H1 (cell line): ENCODE measurements at regions not wholly inside any gene's neighbourhood (a gene's known extent, or its start where the extent isn't known, plus 50 kb on each side); places are given as distances from the start of the nearest gene placed in this dataset.

ENCODE experiments used
- CTCF ChIA-PET: fragments of 300-600 bp; sonication (Branson Sonifier 250); formaldehyde crosslinking; loops from one replicate; lab custom pipeline; 2021; ENCODE audit not compliant: partially characterized antibody; lab: Charles Lee
- POLR2A ChIA-PET: fragments of 300-600 bp; sonication (Branson Sonifier 250); formaldehyde crosslinking; loops from one replicate; lab custom pipeline; 2021; ENCODE audit warnings: inconsistent platforms; ENCODE audit not compliant: partially characterized antibody; lab: Charles Lee
- DNase-seq, 2 experiments: peaks; one replicate each; pipeline versions ENCODE4 v3.0.0 to v3.0.0-alpha.2; 2010 to 2022; ENCODE audit warnings: low spot score in 2 of 2, low read depth in 1 of 2, mixed read lengths in 1 of 2
- FAIRE-seq: peaks from 2 replicates; lab custom pipeline; 2011; peaks lifted over from hg19 to GRCh38; lab: Jason Lieb, UNC
- H2AFZ ChIP-seq: 2 replicates; pipeline ENCODE4 v1.8.1; 2012; ENCODE audit warnings: low read length, inconsistent platforms
- H2AK5ac ChIP-seq: 2 replicates; pipeline ENCODE4 v1.6.1; 2013; ENCODE audit warnings: low read depth, low read length
- H2BK120ac ChIP-seq: replicated peaks from 2 replicates; pipeline ENCODE3; 2013; ENCODE audit warnings: low read depth, low read length, inconsistent platforms
- H2BK12ac ChIP-seq: 2 replicates; pipeline ENCODE4 v1.6.1; 2013; ENCODE audit warnings: low read depth, low read length
- H2BK15ac ChIP-seq: 2 replicates; pipeline ENCODE4 v1.6.1; 2013; ENCODE audit warnings: low read length
- H2BK20ac ChIP-seq: 2 replicates; pipeline ENCODE4 v1.6.1; 2013; ENCODE audit warnings: low read length
- H2BK5ac ChIP-seq: 2 replicates; pipeline ENCODE4 v1.6.1; 2013; ENCODE audit warnings: low read depth, low read length
- H3K14ac ChIP-seq: 2 replicates; pipeline ENCODE4 v1.6.1; 2013; ENCODE audit warnings: inconsistent platforms; ENCODE audit not compliant: insufficient read length
- H3K18ac ChIP-seq: 2 replicates; pipeline ENCODE4 v1.6.1; 2013; ENCODE audit warnings: low read length; ENCODE audit errors: extremely low read depth
- H3K23ac ChIP-seq: 2 replicates; pipeline ENCODE4 v1.6.1; 2013; ENCODE audit warnings: inconsistent platforms; ENCODE audit not compliant: insufficient read length
- H3K23me2 ChIP-seq: 2 replicates; pipeline ENCODE4 v1.6.1; 2013; ENCODE audit warnings: low read depth, low read length
- H3K27ac ChIP-seq: 2 replicates; pipeline ENCODE4 v1.6.1; 2011; ENCODE audit warnings: low read depth, low read length, inconsistent platforms
- H3K27me3 ChIP-seq, 4 experiments: replicated peaks in 1 of 4; 1 replicate in 1 of 4; 2 replicates in 3 of 4; pipeline versions ENCODE4 v1.6.1 to v1.8.1; 2011 to 2013; ENCODE audit warnings: low read length in 3 of 4, mild to moderate bottlenecking in 3 of 4, inconsistent platforms in 2 of 4, mixed read lengths in 2 of 4, moderate library complexity in 1 of 4; ENCODE audit not compliant: control insufficient read depth in 3 of 4, insufficient read depth in 3 of 4; ENCODE audit errors: extremely low read depth in 1 of 4
- H3K36me3 ChIP-seq, 4 experiments: 2 replicates each; pipeline versions ENCODE4 v1.6.1 to v1.8.1; 2011 to 2013; ENCODE audit warnings: mild to moderate bottlenecking in 4 of 4, low read length in 3 of 4, moderate library complexity in 2 of 4, control low read depth in 1 of 4, inconsistent platforms in 1 of 4; ENCODE audit not compliant: insufficient read depth in 4 of 4, control insufficient read depth in 2 of 4
- H3K4ac ChIP-seq: replicated peaks from 2 replicates; pipeline ENCODE3; 2013; ENCODE audit warnings: low read length, low read depth, mixed read lengths, inconsistent platforms; ENCODE audit not compliant: insufficient read length
- H3K4me1 ChIP-seq, 4 experiments: replicated peaks in 1 of 4; 1 replicate in 1 of 4; 2 replicates in 3 of 4; pipeline versions ENCODE4 v1.6.1 to v1.8.1; 2011 to 2013; ENCODE audit warnings: low read length in 3 of 4, inconsistent platforms in 2 of 4, mixed read lengths in 1 of 4; ENCODE audit not compliant: insufficient read depth in 4 of 4, control insufficient read depth in 3 of 4
- H3K4me2 ChIP-seq, 2 experiments: 2 replicates each; pipeline versions ENCODE4 v1.6.1 to v1.8.1; 2011 to 2013; ENCODE audit warnings: low read depth in 2 of 2, low read length in 2 of 2, control low read depth in 1 of 2, inconsistent platforms in 1 of 2, mild to moderate bottlenecking in 1 of 2; ENCODE audit not compliant: insufficient read depth in 1 of 2
- H3K4me3 ChIP-seq, 4 experiments: fragments of 200-600, 300-600 bp in 1 of 4; sonication (generic), shearing (Covaris generic), sonication (Bioruptor Twin) in 1 of 4; 2 replicates each; pipeline versions ENCODE4 v1.5.1 to v1.8.1; 2011 to 2016; ENCODE audit warnings: low read length in 4 of 4, low read depth in 3 of 4, control low read depth in 2 of 4, inconsistent platforms in 2 of 4, mild to moderate bottlenecking in 2 of 4, mixed read lengths in 1 of 4, moderate library complexity in 1 of 4; ENCODE audit not compliant: insufficient read depth in 2 of 4; ENCODE audit errors: extremely low read depth in 1 of 4
- H3K56ac ChIP-seq: replicated peaks from 2 replicates; pipeline ENCODE3; 2013; ENCODE audit warnings: low read depth, mild to moderate bottlenecking, mixed read lengths, low read length, inconsistent platforms; ENCODE audit not compliant: insufficient read length
- H3K79me1 ChIP-seq: 2 replicates; pipeline ENCODE4 v1.6.1; 2013; ENCODE audit warnings: low read depth, low read length, control low read depth
- H3K79me2 ChIP-seq, 2 experiments: 2 replicates each; pipeline versions ENCODE4 v1.6.1 to v1.8.1; 2012 to 2013; ENCODE audit warnings: low read length in 2 of 2, mild to moderate bottlenecking in 2 of 2, inconsistent platforms in 1 of 2; ENCODE audit not compliant: insufficient read depth in 2 of 2, control insufficient read depth in 1 of 2
- H3K9ac ChIP-seq, 4 experiments: replicated peaks in 1 of 4; 1 replicate in 1 of 4; 2 replicates in 3 of 4; pipeline versions ENCODE4 v1.6.1 to v1.8.1; 2011 to 2013; ENCODE audit warnings: low read depth in 3 of 4, low read length in 3 of 4, control low read depth in 2 of 4, mild to moderate bottlenecking in 2 of 4, moderate library complexity in 2 of 4, inconsistent platforms in 1 of 4; ENCODE audit errors: extremely low read depth in 1 of 4
- H3K9me3 ChIP-seq, 2 experiments: 2 replicates each; pipeline versions ENCODE4 v1.6.1 to v1.8.1; 2012 to 2013; ENCODE audit warnings: mild to moderate bottlenecking in 2 of 2, moderate library complexity in 2 of 2, control low read depth in 1 of 2, inconsistent platforms in 1 of 2, low read depth in 1 of 2, low read length in 1 of 2, mixed read lengths in 1 of 2; ENCODE audit not compliant: insufficient read depth in 2 of 2
- H4K20me1 ChIP-seq, 2 experiments: replicated peaks in 1 of 2; 2 replicates each; pipeline versions ENCODE3 to v1.8.1; 2011 to 2013; ENCODE audit warnings: inconsistent platforms in 2 of 2, low read length in 2 of 2, mild to moderate bottlenecking in 1 of 2; ENCODE audit not compliant: insufficient read depth in 2 of 2, control insufficient read depth in 1 of 2
- H4K5ac ChIP-seq: 2 replicates; pipeline ENCODE4 v1.6.1; 2013; ENCODE audit warnings: low read length, low read depth, mixed read lengths, inconsistent platforms; ENCODE audit not compliant: insufficient read length
- H4K8ac ChIP-seq: 2 replicates; pipeline ENCODE4 v1.8.0; 2013; ENCODE audit warnings: mild to moderate bottlenecking, moderate library complexity, low read length, inconsistent platforms; ENCODE audit not compliant: insufficient read depth; ENCODE audit errors: extremely low read depth
- H4K91ac ChIP-seq: replicated peaks from 2 replicates; pipeline ENCODE3; 2013; ENCODE audit warnings: low read length, mixed read lengths, inconsistent platforms; ENCODE audit not compliant: insufficient read length
- CREB1 ChIP-seq: IDR thresholded peaks from 2 replicates; pipeline ENCODE4 v1.6.1; 2012; ENCODE audit warnings: inconsistent platforms
- CTBP2 ChIP-seq: IDR thresholded peaks from 2 replicates; pipeline ENCODE4 v1.7.0; 2011; ENCODE audit warnings: borderline replicate concordance, mild to moderate bottlenecking, moderate library complexity, mixed read lengths, low read length; ENCODE audit not compliant: insufficient read depth, insufficient read length
- EZH2 ChIP-seq: fragments of 200-600 bp; sonication (generic); IDR thresholded peaks from 2 replicates; pipeline ENCODE4 v1.7.1; 2012; ENCODE audit warnings: low read depth, mild to moderate bottlenecking, moderate library complexity, low read length, inconsistent platforms; ENCODE audit not compliant: severe bottlenecking
- JUND ChIP-seq: IDR thresholded peaks from 2 replicates; pipeline ENCODE4 v1.6.1; 2011; ENCODE audit warnings: mild to moderate bottlenecking, improper control_type of control experiment, low read length
- KDM1A ChIP-seq: fragments of 200-600, 300-600 bp; sonication (generic); IDR thresholded peaks from 2 replicates; pipeline ENCODE4 v1.7.1; 2016; ENCODE audit warnings: mild to moderate bottlenecking, low read length, borderline replicate concordance
- KDM4A ChIP-seq: IDR thresholded peaks from one replicate; pipeline ENCODE4 v1.7.1; 2012; ENCODE audit warnings: low read depth, mild to moderate bottlenecking, moderate library complexity, low read length, inconsistent platforms; ENCODE audit not compliant: severe bottlenecking
- NANOG ChIP-seq: IDR thresholded peaks from 2 replicates; pipeline ENCODE4 v1.6.1; 2011; ENCODE audit warnings: low read length, low read depth, mild to moderate bottlenecking, inconsistent platforms; ENCODE audit not compliant: insufficient read depth, poor library complexity, severe bottlenecking
- RBBP5 ChIP-seq: IDR thresholded peaks from 2 replicates; pipeline ENCODE4 v1.7.1; 2012; ENCODE audit warnings: low read depth, mild to moderate bottlenecking, inconsistent platforms, low read length, moderate library complexity, borderline replicate concordance
- RNF2 ChIP-seq: fragments of 200-900, 300-1000 bp; sonication (generic); IDR thresholded peaks from 2 replicates; pipeline ENCODE4 v1.7.1; 2016; ENCODE audit warnings: borderline replicate concordance, low read depth, mild to moderate bottlenecking, antibody characterized with exemption, low read length; ENCODE audit not compliant: poor library complexity, severe bottlenecking; ENCODE audit errors: missing control alignments
- SIN3A ChIP-seq, 2 experiments: IDR thresholded peaks in 1 of 2; conservative IDR thresholded peaks in 1 of 2; 2 replicates each; pipeline ENCODE4 v1.6.1; 2011 to 2012; ENCODE audit warnings: low read length in 2 of 2, improper control_type of control experiment in 1 of 2, low read depth in 1 of 2, mild to moderate bottlenecking in 1 of 2
- TAF1 ChIP-seq: IDR thresholded peaks from 2 replicates; pipeline ENCODE4 v1.6.1; 2011; ENCODE audit warnings: mild to moderate bottlenecking, low read depth, low read length
- TEAD4 ChIP-seq: IDR thresholded peaks from 2 replicates; pipeline ENCODE4 v1.6.1; 2012; ENCODE audit warnings: low read depth, low read length, inconsistent platforms, mixed read lengths
- YY1 ChIP-seq: IDR thresholded peaks from 2 replicates; pipeline ENCODE4 v1.6.1; 2011; ENCODE audit warnings: low read depth, mild to moderate bottlenecking, low read length
- WGBS, 2 experiments: shearing (Covaris generic) in 1 of 2; methylation state at CpG; one replicate each; pipeline versions ENCODE4 v1.1.6 to v1.1.7; 2013 to 2015; ENCODE audit warnings: low lambda C conversion rate in 2 of 2, mixed read lengths in 2 of 2, inconsistent platforms in 1 of 2, low coverage in 1 of 2, missing lambda C conversion rate in 1 of 2; ENCODE audit not compliant: insufficient replicate concordance in 2 of 2, insufficient coverage in 1 of 2, insufficient read length in 1 of 2; ENCODE audit errors: extremely low coverage in 1 of 2, missing lambda C conversion rate in 1 of 2; 5-methylcytosine and 5-hydroxymethylcytosine counted together

- ChIA-PET CTCF (interaction anchor here (0.6 to 2.6 kb wide), 4 partner anchors 11 to 1660 kb away, joined by 3 to 12 read pairs (median 6); no protein-coding TSS in a partner anchor), POLR2A (no interaction called here)
- Histone ChIP-seq H3K56ac (no peak overlapping the region), H2BK12ac (no peak overlapping the region; the same call in 1 of the 2 replicates), H2AFZ (no peak overlapping the region), H3K4me3 (no peak overlapping the region), H3K9me3 (no peaks in the 10 kb centered on the region), H4K8ac (no peak overlapping the region), H2AK5ac (no peak overlapping the region), H3K27me3 (no peaks in the 10 kb centered on the region), H4K20me1 (no peaks in the 10 kb centered on the region), H3K23ac (no peak overlapping the region), H3K23me2 (no peaks in the 10 kb centered on the region), H4K5ac (no peak overlapping the region), H3K4ac (no peak overlapping the region), H2BK5ac (no peak overlapping the region), H3K9ac (no peak overlapping the region), H3K14ac (no peak overlapping the region), H2BK15ac (no peak overlapping the region), H4K91ac (no peak overlapping the region), H2BK120ac (no peak overlapping the region), H3K79me1 (no peaks in the 10 kb centered on the region), H3K36me3 (no peaks in the 10 kb centered on the region), H3K18ac (no peak overlapping the region), H3K4me1 (peaks cover 0 to 5% (median 3%) of the 10 kb centered on the region in 4 experiments; a peak in 3 of 7 replicates), H3K79me2 (no peaks in the 10 kb centered on the region), H2BK20ac (no peak overlapping the region), H3K27ac (no peak overlapping the region), H3K4me2 (0 out of 4 replicates have a peak overlapping the region, but pooled peaks of 1 of the 2 experiments have one; percentile 25)
- DNase-seq (no peak), FAIRE-seq (no peak)
- 74% methylated on average over 1 of the region's 1 CpG; no CpG with 5 or more reads in 1 of the 2 experiments for WGBS, 2 experiments
- TF ChIP-seq NANOG (no peak), SIN3A (conservative IDR thresholded peaks at IDR 0.05 in 1 of 2, IDR thresholded peaks at IDR 0.05 in 1 of 2; ENCODE audit: low read depth in 1 of 2, low read length in 2 of 2) (no peak), JUND (no peak), KDM4A (no peak), RBBP5 (no peak), EZH2 (no peak), TAF1 (no peak), TEAD4 (no peak), CTBP2 (no peak), RNF2 (no peak), YY1 (no peak), CREB1 (no peak), KDM1A (no peak)
These were observed 522.2 kb downstream of the ACTL7B start for GRCh38 chr9:108333530-108333983.
